ENCODE measurements at regions not wholly inside any gene's neighbourhood (a gene's known extent, or its start where the extent isn't known, plus 50 kb on each side); places are given as distances from the start of the nearest gene placed in this dataset.

- no peak for DNase-seq
Measured at GRCh38 chr2:211251016-211251415, 694.6 kb downstream of the CPS1 start.

DNA sequence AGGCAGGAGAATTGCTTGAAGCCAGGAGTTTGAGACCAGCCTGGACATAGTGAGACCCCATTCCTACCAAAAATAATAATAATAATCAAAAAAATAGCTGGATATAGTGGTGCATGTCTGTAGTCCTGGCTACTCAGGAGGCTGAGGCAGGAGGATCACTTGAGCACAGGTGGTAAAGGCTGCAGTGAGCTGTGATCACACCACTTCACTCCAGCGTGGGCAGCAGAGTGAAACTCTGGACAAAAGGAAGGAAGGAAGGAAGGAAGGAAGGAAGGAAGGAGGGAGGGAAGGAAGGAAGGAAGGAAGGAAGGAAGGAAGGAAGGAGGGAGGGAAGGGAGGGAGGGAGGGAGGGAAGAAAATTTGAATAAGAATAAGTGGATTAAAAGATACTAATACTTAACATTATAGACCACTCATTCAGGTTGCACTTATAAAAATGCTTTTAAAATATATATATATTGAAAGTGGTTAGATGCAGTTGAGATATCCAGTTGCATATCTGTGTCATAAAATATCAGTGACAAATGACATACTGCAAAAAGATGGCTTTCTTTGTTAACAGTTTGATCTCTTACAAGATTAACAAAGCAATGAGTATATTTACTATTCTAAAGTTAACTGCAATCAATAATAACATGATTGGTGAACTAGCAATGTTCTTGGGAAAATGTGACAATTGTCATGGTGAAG, 702.4 kb downstream of the CPS1 start:
- DNase-seq: no peak

- no peak for DNase-seq
Measured at GRCh38 chr2:211259831-211260476, 703.6 kb downstream of the CPS1 start.

DNA sequence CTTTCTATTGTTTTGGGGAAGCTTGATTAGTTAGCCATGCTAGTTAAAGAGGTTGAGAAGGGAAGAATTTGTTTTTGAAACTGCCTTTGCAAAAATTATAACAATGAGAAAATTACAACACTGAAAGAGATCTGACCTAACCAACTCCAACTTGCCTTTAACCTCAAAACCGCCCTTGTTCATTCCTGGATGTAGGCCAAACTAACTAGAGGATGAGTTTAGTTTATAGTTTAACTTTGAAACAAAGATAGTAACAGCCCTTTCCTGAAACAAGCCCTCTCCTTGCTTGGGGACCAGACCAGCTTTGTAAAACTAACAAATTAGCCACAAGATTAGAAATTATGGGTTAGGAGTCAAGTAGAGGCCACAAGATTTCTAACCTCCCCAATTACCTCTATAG, 713.9 kb downstream of the CPS1 start:
- no peak for DNase-seq

- DNase-seq: no peak
Measured at GRCh38 chr2:211281430-211282073, 725.2 kb downstream of the CPS1 start.

GRCh38 chr2:211302676-211303075, 746.3 kb downstream of the CPS1 start:
- DNase-seq: no peak

- DNase-seq: no peak
Measured at GRCh38 chr2:211306929-211307328, 750.5 kb downstream of the CPS1 start.

Data from activated CD4-positive, alpha-beta T cell treated with anti-CD3 and anti-CD28 coated beads for 48 hours (primary cell).